Stimulated activated memory B cell treated with anti-CD40 and anti-IgM and Interleukin-4, amounts not matched to agents 10 μg/mL and 1 μg/mL and 100 μg/mL, for 72 hours (primary cell): ENCODE measurements at regions not wholly inside any gene's neighbourhood (a gene's known extent, or its start where the extent isn't known, plus 50 kb on each side); places are given as distances from the start of the nearest gene placed in this dataset.

Experiments used
- ATAC-seq: fragments of 150-1000 bp; cut with Tn5 transposase; 2 replicates; pipeline ENCODE4 v1.10.0; 2021
- H3K27ac Mint-ChIP-seq: one replicate; pipeline ENCODE4 v1.8.0; 2022; ENCODE audit warnings: mild to moderate bottlenecking, mixed read lengths
- H3K27me3 Mint-ChIP-seq: one replicate; pipeline ENCODE4 v1.8.0; 2022; ENCODE audit warnings: mixed read lengths
- H3K36me3 Mint-ChIP-seq: one replicate; pipeline ENCODE4 v1.8.0; 2022; ENCODE audit warnings: mixed read lengths
- H3K4me1 Mint-ChIP-seq: one replicate; pipeline ENCODE4 v1.8.0; 2022; ENCODE audit warnings: mixed read lengths
- H3K4me3 Mint-ChIP-seq: one replicate; pipeline ENCODE4 v1.8.0; 2022; ENCODE audit warnings: mild to moderate bottlenecking, moderate library complexity, mixed read lengths
- H3K9me3 Mint-ChIP-seq: one replicate; pipeline ENCODE4 v1.8.0; 2022; ENCODE audit warnings: mixed read lengths

- peaks cover 19% of the 10 kb centered on the region for H3K4me1 Mint-ChIP-seq
- no peaks in the 10 kb centered on the region for H3K9me3 Mint-ChIP-seq
Measured at GRCh38 chr9:7970681-7971330, 171.2 kb upstream of the DMAC1 start.

DNA sequence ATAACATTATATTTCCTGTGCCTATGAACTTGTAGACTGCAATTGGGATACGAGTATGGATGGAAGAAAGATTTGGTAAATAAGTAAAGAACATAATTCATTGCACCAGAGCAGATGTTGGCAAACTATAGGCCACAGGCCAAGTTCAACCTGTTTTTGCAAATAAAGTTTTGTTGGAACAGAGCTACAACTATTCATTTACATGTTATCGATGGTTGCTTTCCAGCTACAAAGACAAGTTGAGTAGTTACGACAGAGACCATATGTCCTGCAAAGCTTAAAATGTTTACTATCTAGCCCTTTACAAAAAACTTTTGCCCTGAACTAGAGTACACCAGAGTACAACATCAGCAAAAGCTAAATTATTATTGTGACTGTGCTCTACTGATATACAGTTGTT lies 169.1 kb upstream of the DMAC1 start:
- Mint-ChIP-seq H3K27ac (no peak overlapping the region), H3K4me1 (peaks cover 6% of the 10 kb centered on the region), H3K36me3 (no peaks in the 10 kb centered on the region), H3K9me3 (no peaks in the 10 kb centered on the region), H3K27me3 (no peaks in the 10 kb centered on the region), H3K4me3 (no peak overlapping the region)
- no peak for ATAC-seq

More at GRCh38 chr9:7970681-7971330, 171.2 kb upstream of the DMAC1 start:
- ATAC-seq = no peak
- no peak overlapping the region for H3K4me3 Mint-ChIP-seq
- no peaks in the 10 kb centered on the region for H3K36me3 Mint-ChIP-seq
- no peaks in the 10 kb centered on the region for H3K27me3 Mint-ChIP-seq
- no peak overlapping the region for H3K27ac Mint-ChIP-seq

- Mint-ChIP-seq H3K36me3 (no peaks in the 10 kb centered on the region), H3K27me3 (no peaks in the 10 kb centered on the region), H3K4me3 (no peak overlapping the region), H3K27ac (no peak overlapping the region), H3K4me1 (peaks cover 4% of the 10 kb centered on the region), H3K9me3 (no peaks in the 10 kb centered on the region)
- ATAC-seq = no peak
Measured at GRCh38 chr9:7967851-7968250, 168.3 kb upstream of the DMAC1 start.

- H3K27me3 Mint-ChIP-seq = no peaks in the 10 kb centered on the region
- H3K27ac Mint-ChIP-seq = no peak overlapping the region
- H3K9me3 Mint-ChIP-seq = no peaks in the 10 kb centered on the region
- peaks cover under 1% of the 10 kb centered on the region for H3K4me1 Mint-ChIP-seq
- H3K36me3 Mint-ChIP-seq = no peaks in the 10 kb centered on the region
- H3K4me3 Mint-ChIP-seq = no peak overlapping the region
- ATAC-seq = no peak
Measured at GRCh38 chr9:7967093-7967827, 167.7 kb upstream of the DMAC1 start.

DNA sequence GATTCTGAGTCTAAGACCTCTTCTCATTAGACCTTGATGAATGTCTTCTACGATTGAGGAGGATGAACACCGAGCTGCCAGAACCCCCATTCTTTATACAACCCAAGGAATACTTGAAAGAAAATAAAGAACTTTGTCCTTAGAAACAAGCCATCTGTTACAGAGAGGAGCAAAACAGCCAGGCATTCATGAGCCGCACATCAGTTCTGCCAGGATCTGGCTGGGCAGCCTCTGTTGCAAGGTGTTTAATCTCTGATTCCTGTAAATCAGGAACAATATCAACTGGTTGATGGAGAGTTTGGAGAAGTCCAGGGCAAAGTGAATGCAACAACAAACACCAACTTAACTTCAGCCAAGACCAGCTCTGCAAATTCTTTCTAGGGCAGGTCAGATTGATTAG lies 165.5 kb upstream of the DMAC1 start:
- no peaks in the 10 kb centered on the region for H3K36me3 Mint-ChIP-seq
- H3K9me3 Mint-ChIP-seq = no peaks in the 10 kb centered on the region
- no peaks in the 10 kb centered on the region for H3K27me3 Mint-ChIP-seq
- no peak overlapping the region for H3K27ac Mint-ChIP-seq
- H3K4me3 Mint-ChIP-seq = no peak overlapping the region
- no peaks in the 10 kb centered on the region for H3K4me1 Mint-ChIP-seq
- no peak for ATAC-seq

DNA sequence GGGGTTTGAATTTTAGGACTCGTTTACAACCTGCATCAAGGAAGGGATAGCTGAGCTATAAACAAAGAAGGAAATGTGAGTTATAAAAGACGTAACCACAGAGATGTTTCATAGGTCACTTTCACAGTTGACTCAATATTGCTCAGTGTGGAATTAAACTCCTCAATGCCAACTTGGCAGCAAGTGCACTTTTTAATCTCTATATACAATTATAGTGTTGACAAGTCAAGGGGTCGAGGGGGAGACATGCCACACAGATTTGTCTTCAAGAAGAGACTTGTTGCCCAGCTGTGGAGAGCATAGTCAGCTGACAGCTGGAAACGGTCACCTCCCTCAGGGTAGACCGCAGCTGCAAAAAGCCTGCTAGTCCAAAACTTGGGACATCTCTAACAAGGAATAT lies 163.4 kb upstream of the DMAC1 start:
- Mint-ChIP-seq H3K4me1 (peaks cover 4% of the 10 kb centered on the region), H3K27ac (no peak overlapping the region), H3K4me3 (no peak overlapping the region), H3K27me3 (no peaks in the 10 kb centered on the region), H3K36me3 (no peaks in the 10 kb centered on the region), H3K9me3 (no peaks in the 10 kb centered on the region)
- ATAC-seq = no peak

GRCh38 chr9:7961076-7961475 lies 161.5 kb upstream of the DMAC1 start:
- Mint-ChIP-seq H3K4me3 (no peak overlapping the region), H3K4me1 (peaks cover 8% of the 10 kb centered on the region), H3K36me3 (no peaks in the 10 kb centered on the region), H3K27me3 (no peaks in the 10 kb centered on the region), H3K27ac (no peak overlapping the region), H3K9me3 (no peaks in the 10 kb centered on the region)
- ATAC-seq = no peak

- Mint-ChIP-seq H3K36me3 (no peaks in the 10 kb centered on the region), H3K27me3 (no peaks in the 10 kb centered on the region), H3K4me1 (peaks cover 8% of the 10 kb centered on the region), H3K27ac (no peak overlapping the region), H3K9me3 (no peaks in the 10 kb centered on the region), H3K4me3 (no peak overlapping the region)
- ATAC-seq = no peak
Measured at GRCh38 chr9:7960320-7961050, 160.9 kb upstream of the DMAC1 start.

GRCh38 chr9:7957803-7958202 lies 158.2 kb upstream of the DMAC1 start:
- no peak for ATAC-seq
- H3K4me1 Mint-ChIP-seq = peaks cover 8% of the 10 kb centered on the region
- peak overlapping the region; percentile 40 for H3K27ac Mint-ChIP-seq
- no peak overlapping the region for H3K4me3 Mint-ChIP-seq
- H3K27me3 Mint-ChIP-seq = no peaks in the 10 kb centered on the region
- H3K36me3 Mint-ChIP-seq = no peaks in the 10 kb centered on the region
- H3K9me3 Mint-ChIP-seq = no peaks in the 10 kb centered on the region

GRCh38 chr9:7947577-7947976 lies 148.0 kb upstream of the DMAC1 start:
- Mint-ChIP-seq H3K9me3 (peaks cover 3% of the 10 kb centered on the region), H3K36me3 (no peaks in the 10 kb centered on the region), H3K27me3 (no peaks in the 10 kb centered on the region), H3K4me1 (peaks cover 5% of the 10 kb centered on the region), H3K27ac (no peak overlapping the region), H3K4me3 (no peak overlapping the region)
- no peak for ATAC-seq

GRCh38 chr9:7946458-7946857 lies 146.9 kb upstream of the DMAC1 start:
- Mint-ChIP-seq H3K27ac (no peak overlapping the region), H3K9me3 (peaks cover 3% of the 10 kb centered on the region), H3K27me3 (no peaks in the 10 kb centered on the region), H3K4me3 (no peak overlapping the region), H3K4me1 (peaks cover 5% of the 10 kb centered on the region), H3K36me3 (no peaks in the 10 kb centered on the region)
- no peak for ATAC-seq

GRCh38 chr9:7944572-7944971 lies 145.0 kb upstream of the DMAC1 start:
- Mint-ChIP-seq H3K27ac (no peak overlapping the region), H3K4me3 (no peak overlapping the region), H3K9me3 (peaks cover 6% of the 10 kb centered on the region), H3K4me1 (peaks cover 5% of the 10 kb centered on the region), H3K27me3 (no peaks in the 10 kb centered on the region), H3K36me3 (peaks cover 9% of the 10 kb centered on the region)
- no peak for ATAC-seq

GRCh38 chr9:7937761-7938491 lies 138.3 kb upstream of the DMAC1 start:
- Mint-ChIP-seq H3K27me3 (no peaks in the 10 kb centered on the region), H3K4me3 (no peak overlapping the region), H3K27ac (no peak overlapping the region), H3K36me3 (peaks cover 12% of the 10 kb centered on the region), H3K9me3 (peaks cover 3% of the 10 kb centered on the region), H3K4me1 (peaks cover 14% of the 10 kb centered on the region)
- ATAC-seq = no peak

DNA sequence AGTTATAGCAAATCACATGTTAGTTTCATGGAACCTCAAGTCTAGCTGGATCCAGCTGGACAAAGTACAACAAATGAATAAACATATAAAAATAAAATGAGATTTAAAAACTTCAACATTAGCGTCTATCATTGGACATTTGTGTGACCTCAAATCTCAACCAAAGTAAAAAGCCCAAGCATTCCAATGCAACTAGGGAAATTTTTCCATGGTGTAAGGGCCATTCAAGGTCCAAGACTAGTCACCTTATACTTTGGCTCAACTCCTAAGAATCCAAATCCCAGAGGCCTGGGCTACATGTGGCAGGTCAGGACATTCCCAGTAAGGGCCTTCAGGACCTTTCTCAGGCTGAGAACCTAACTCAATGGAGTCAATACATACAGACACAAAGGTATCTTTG lies 137.4 kb upstream of the DMAC1 start:
- H3K27ac Mint-ChIP-seq = no peak overlapping the region
- peaks cover 14% of the 10 kb centered on the region for H3K4me1 Mint-ChIP-seq
- no peaks in the 10 kb centered on the region for H3K27me3 Mint-ChIP-seq
- no peak overlapping the region for H3K4me3 Mint-ChIP-seq
- ATAC-seq = no peak
- H3K9me3 Mint-ChIP-seq = peaks cover 3% of the 10 kb centered on the region
- peaks cover 12% of the 10 kb centered on the region for H3K36me3 Mint-ChIP-seq

DNA sequence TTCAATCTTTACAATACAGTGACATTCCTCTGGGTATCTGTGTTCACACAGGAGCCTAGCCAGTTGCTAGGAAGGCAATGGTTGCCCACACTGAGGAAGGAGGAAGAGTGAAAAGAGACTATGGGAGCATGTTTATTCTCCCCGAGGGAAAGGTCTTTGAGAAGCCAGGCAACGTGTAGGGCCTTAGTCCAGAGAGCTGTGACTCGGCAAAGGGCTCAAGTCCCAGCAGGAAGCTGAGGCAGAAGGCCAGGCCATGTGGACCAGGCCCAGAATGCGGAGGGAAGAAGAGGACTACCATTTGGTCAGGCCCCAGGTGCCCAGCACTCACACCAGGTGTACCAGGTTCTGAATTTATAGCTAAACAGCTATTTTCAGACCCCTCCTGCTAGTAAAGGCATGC lies 136.6 kb upstream of the DMAC1 start:
- Mint-ChIP-seq H3K27me3 (no peaks in the 10 kb centered on the region), H3K27ac (peak overlapping the region; percentile 89), H3K4me3 (peak overlapping the region; percentile 51), H3K4me1 (peaks cover 14% of the 10 kb centered on the region), H3K36me3 (peaks cover 12% of the 10 kb centered on the region), H3K9me3 (peaks cover 3% of the 10 kb centered on the region)
- ATAC-seq = no peak
